ENCODE measurements at regions not wholly inside any gene's neighbourhood (a gene's known extent, or its start where the extent isn't known, plus 50 kb on each side); places are given as distances from the start of the nearest gene placed in this dataset.

GRCh38 chr4:112940336-112940735, 109.1 kb upstream of the ANK2 start:
- Histone ChIP-seq H3T11ph (ENCODE audit: low read length) (no peak overlapping the region), H4K8ac (replicated peaks; ENCODE audit: insufficient read length, low read depth, low read length) (no peak overlapping the region), H2AK5ac (ENCODE audit: insufficient read length, low read length) (no peak overlapping the region), H3K56ac (ENCODE audit: insufficient read length, low read depth, low read length) (no peak overlapping the region), H2BK15ac (ENCODE audit: low read depth, low read length) (no peak overlapping the region), H3K27me3 (ENCODE audit: insufficient read depth, low read length) (no peaks in the 10 kb centered on the region), H2BK12ac (ENCODE audit: insufficient read length, low read depth, low read length) (no peak overlapping the region), H2BK20ac (ENCODE audit: low read depth, low read length, poor library complexity, severe bottlenecking) (no peak overlapping the region), H4K20me1 (ENCODE audit: control insufficient read depth, insufficient read depth, insufficient read length) (no peaks in the 10 kb centered on the region), H3K4ac (ENCODE audit: low read depth, low read length) (no peak overlapping the region), H4K91ac (ENCODE audit: insufficient read length, low read depth, low read length) (no peak overlapping the region), H4K5ac (ENCODE audit: insufficient read length, low read depth, low read length) (no peak overlapping the region), H3K79me1 (ENCODE audit: insufficient read depth, low read depth, low read length, poor library complexity, severe bottlenecking) (no peaks in the 10 kb centered on the region), H3K9ac (ENCODE audit: extremely low read depth, insufficient read length, low read length) (no peak overlapping the region), H3K14ac (ENCODE audit: insufficient read depth, low read length) (no peak overlapping the region), H3K18ac (ENCODE audit: insufficient read length, low read depth, low read length) (no peak overlapping the region), H3K4me1 (ENCODE audit: insufficient read depth, low read length) (no peaks in the 10 kb centered on the region), H3K23me2 (ENCODE audit: insufficient read length, low read depth, low read length, poor library complexity, severe bottlenecking) (no peaks in the 10 kb centered on the region), H3K79me2 (ENCODE audit: insufficient read depth, low read length) (no peaks in the 10 kb centered on the region), H3K9me3 (ENCODE audit: control insufficient read depth, low read depth, low read length) (no peaks in the 10 kb centered on the region), H3K4me2 (ENCODE audit: insufficient read depth, insufficient read length, low read length) (no peak overlapping the region), H2AFZ (ENCODE audit: low read length) (no peak overlapping the region), H2BK120ac (ENCODE audit: low read depth, low read length, poor library complexity, severe bottlenecking) (no peak overlapping the region), H3K27ac (ENCODE audit: insufficient read length, low read depth, low read length) (no peak overlapping the region), H2BK5ac (ENCODE audit: insufficient read length, low read length) (no peak overlapping the region), H3K23ac (ENCODE audit: insufficient read length, low read depth, low read length) (no peak overlapping the region)
- no peak for TF ChIP-seq CTCF (conservative IDR thresholded peaks at IDR 0.05)
- Mint-ChIP-seq H3K27me3 (ENCODE audit: low read depth) (no peaks in the 10 kb centered on the region), H3K9me3 (peaks cover 0 to 4% of the 10 kb centered on the region in 2 experiments; a peak in 1 of 5 replicates), H3K27ac (peak overlapping the region in 1 of 3 experiments; percentile 14; a peak in 2 of 7 replicates), H3K4me1 (peaks cover 3 to 6% of the 10 kb centered on the region in 2 experiments; a peak in 2 of 4 replicates), H3K4me3 (no peak overlapping the region), H3K36me3 (ENCODE audit: insufficient read depth in 1 of 3, low read depth in 3 of 3) (peaks cover 2 to 12% (median 10%) of the 10 kb centered on the region in 3 experiments; a peak in 5 of 7 replicates)
- no peak for DNase-seq

All from H9 (cell line).